Neural cell (in vitro differentiated cells): ENCODE measurements at regions not wholly inside any gene's neighbourhood (a gene's known extent, or its start where the extent isn't known, plus 50 kb on each side); places are given as distances from the start of the nearest gene placed in this dataset.
A peak's percentile ranks its signal among the peaks of the same experiment; 100 is the strongest.

Source experiments
- H2AFZ ChIP-seq: fragments of 200-600, 300-800 bp; sonication (generic), shearing (Covaris generic); 2 replicates; pipeline ENCODE4 v1.6.0; 2014; ENCODE audit warnings: low read depth, mild to moderate bottlenecking, antibody characterized with exemption, low read length, moderate library complexity
- H3F3A ChIP-seq: fragments of 200-600 bp; shearing (Covaris generic); 2 replicates; pipeline ENCODE4 v1.6.1; 2016; ENCODE audit warnings: mild to moderate bottlenecking, moderate library complexity, mixed read lengths, antibody characterized with exemption, low read length; ENCODE audit not compliant: insufficient read depth, poor library complexity, severe bottlenecking
- H3K27ac ChIP-seq: fragments of 200-600, 300-800 bp; sonication (generic), shearing (Covaris generic); 2 replicates; pipeline ENCODE4 v1.5.1; 2014; ENCODE audit warnings: mild to moderate bottlenecking, low read length, moderate library complexity
- H3K27me3 ChIP-seq: fragments of 300-800, 200-600 bp; sonication (generic), shearing (Covaris generic); 2 replicates; pipeline ENCODE4 v1.6.0; 2014; ENCODE audit warnings: mild to moderate bottlenecking, low read depth, low read length, moderate library complexity; ENCODE audit not compliant: insufficient read depth
- H3K36me3 ChIP-seq: fragments of 300-800, 200-600 bp; sonication (generic), shearing (Covaris generic); 2 replicates; pipeline ENCODE4 v1.5.1; 2014; ENCODE audit warnings: mild to moderate bottlenecking, antibody characterized with exemption, low read length, moderate library complexity; ENCODE audit not compliant: insufficient read depth
- H3K4me2 ChIP-seq: fragments of 300-800, 200-600 bp; sonication (generic), shearing (Covaris generic); 2 replicates; pipeline ENCODE4 v1.6.0; 2014; ENCODE audit warnings: mild to moderate bottlenecking, low read length
- H3K4me3 ChIP-seq: fragments of 300-800, 200-600 bp; sonication (generic), shearing (Covaris generic); 2 replicates; pipeline ENCODE4 v1.5.1; 2014; ENCODE audit warnings: mild to moderate bottlenecking, low read length, moderate library complexity
- H3K79me2 ChIP-seq: fragments of 200-600 bp; shearing (Covaris generic); replicated peaks from 2 replicates; pipeline ENCODE4 v1.6.0; 2014; ENCODE audit warnings: mild to moderate bottlenecking, low read length, moderate library complexity; ENCODE audit not compliant: insufficient read depth
- H3K9ac ChIP-seq: fragments of 300-800, 200-600 bp; sonication (generic), shearing (Covaris generic); 2 replicates; pipeline ENCODE4 v1.6.1; 2016; ENCODE audit warnings: mild to moderate bottlenecking, low read length, mixed read lengths
- H3K9me2 ChIP-seq: fragments of 200-600 bp; shearing (Covaris generic); 2 replicates; pipeline ENCODE4 v1.6.1; 2016; ENCODE audit warnings: mild to moderate bottlenecking, low read length, mixed read lengths; ENCODE audit not compliant: insufficient read depth
- H3K9me3 ChIP-seq: fragments of 200-600, 300-800 bp; sonication (generic), shearing (Covaris generic); 2 replicates; pipeline ENCODE4 v1.6.1; 2016; ENCODE audit warnings: mild to moderate bottlenecking, mixed run types, low read length, moderate library complexity, mixed read lengths
- H4K20me1 ChIP-seq: fragments of 200-600 bp; shearing (Covaris generic); 2 replicates; pipeline ENCODE4 v1.6.1; 2016; ENCODE audit warnings: mild to moderate bottlenecking, mixed run types; ENCODE audit not compliant: insufficient read depth
- EP300 ChIP-seq: fragments of 450-650 bp; conservative IDR thresholded peaks from 2 replicates; pipeline ENCODE4 v1.6.1; 2014; ENCODE audit warnings: antibody characterized with exemption, mild to moderate bottlenecking, moderate library complexity; ENCODE audit not compliant: poor library complexity, severe bottlenecking
- EZH2 ChIP-seq: fragments of 200-600, 300-800 bp; shearing (Covaris generic), sonication (generic); IDR thresholded peaks from 2 replicates; pipeline ENCODE4 v1.6.1; 2014; ENCODE audit warnings: antibody characterized with exemption, low read length, borderline replicate concordance, mild to moderate bottlenecking; ENCODE audit not compliant: insufficient read depth, poor library complexity, severe bottlenecking
- MXI1 ChIP-seq: fragments of 450-650 bp; conservative IDR thresholded peaks from 2 replicates; pipeline ENCODE4 v1.6.1; 2014; ENCODE audit warnings: antibody characterized with exemption, mild to moderate bottlenecking; ENCODE audit not compliant: poor library complexity, severe bottlenecking
- POLR2AphosphoS5 ChIP-seq: IDR thresholded peaks from 2 replicates; pipeline ENCODE4 v1.6.1; 2012
- RAD21 ChIP-seq: fragments of 450-650 bp; conservative IDR thresholded peaks from 2 replicates; pipeline ENCODE4 v1.6.1; 2014; ENCODE audit warnings: antibody characterized with exemption, mild to moderate bottlenecking, moderate library complexity
- SMC3 ChIP-seq: fragments of 450-650 bp; conservative IDR thresholded peaks from 2 replicates; pipeline ENCODE4 v1.6.1; 2014; ENCODE audit warnings: antibody characterized with exemption, mild to moderate bottlenecking, moderate library complexity; ENCODE audit not compliant: poor library complexity
- TAF1 ChIP-seq: IDR thresholded peaks from 2 replicates; pipeline ENCODE4 v1.6.1; 2012; ENCODE audit warnings: low read depth
- TF ChIP-seq, protein P1 (sequence below): fragments of 450-650 bp; IDR thresholded peaks from 2 replicates; pipeline ENCODE4 v1.5.1; 2014; ENCODE audit warnings: antibody characterized with exemption, mild to moderate bottlenecking, moderate library complexity; ENCODE audit not compliant: poor library complexity, severe bottlenecking
- TF ChIP-seq, protein P2 (sequence below): IDR thresholded peaks from 2 replicates; pipeline ENCODE4 v1.6.1; 2012; ENCODE audit warnings: borderline replicate concordance

GRCh38 chr2:41000906-41001305 is 549.0 kb upstream of the SLC8A1 start:
- H3K79me2 ChIP-seq = no peaks in the 10 kb centered on the region
- no peaks in the 10 kb centered on the region for H3K27me3 ChIP-seq
- no peak overlapping the region for H2AFZ ChIP-seq
- H3K9me2 ChIP-seq = no peaks in the 10 kb centered on the region
- no peak overlapping the region for H3K4me3 ChIP-seq
- no peak overlapping the region for H3K4me2 ChIP-seq
- peak overlapping the region; percentile 38 for H3K27ac ChIP-seq
- no peaks in the 10 kb centered on the region for H3F3A ChIP-seq
- no peaks in the 10 kb centered on the region for H4K20me1 ChIP-seq
- no peak for TF ChIP-seq RAD21
- no peak for TF ChIP-seq TAF1
- no peak for TF ChIP-seq SMC3
- TF ChIP-seq EP300 = no peak
- TF ChIP-seq, protein P1, sequence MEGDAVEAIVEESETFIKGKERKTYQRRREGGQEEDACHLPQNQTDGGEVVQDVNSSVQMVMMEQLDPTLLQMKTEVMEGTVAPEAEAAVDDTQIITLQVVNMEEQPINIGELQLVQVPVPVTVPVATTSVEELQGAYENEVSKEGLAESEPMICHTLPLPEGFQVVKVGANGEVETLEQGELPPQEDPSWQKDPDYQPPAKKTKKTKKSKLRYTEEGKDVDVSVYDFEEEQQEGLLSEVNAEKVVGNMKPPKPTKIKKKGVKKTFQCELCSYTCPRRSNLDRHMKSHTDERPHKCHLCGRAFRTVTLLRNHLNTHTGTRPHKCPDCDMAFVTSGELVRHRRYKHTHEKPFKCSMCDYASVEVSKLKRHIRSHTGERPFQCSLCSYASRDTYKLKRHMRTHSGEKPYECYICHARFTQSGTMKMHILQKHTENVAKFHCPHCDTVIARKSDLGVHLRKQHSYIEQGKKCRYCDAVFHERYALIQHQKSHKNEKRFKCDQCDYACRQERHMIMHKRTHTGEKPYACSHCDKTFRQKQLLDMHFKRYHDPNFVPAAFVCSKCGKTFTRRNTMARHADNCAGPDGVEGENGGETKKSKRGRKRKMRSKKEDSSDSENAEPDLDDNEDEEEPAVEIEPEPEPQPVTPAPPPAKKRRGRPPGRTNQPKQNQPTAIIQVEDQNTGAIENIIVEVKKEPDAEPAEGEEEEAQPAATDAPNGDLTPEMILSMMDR = no peak
- TF ChIP-seq, protein P2, sequence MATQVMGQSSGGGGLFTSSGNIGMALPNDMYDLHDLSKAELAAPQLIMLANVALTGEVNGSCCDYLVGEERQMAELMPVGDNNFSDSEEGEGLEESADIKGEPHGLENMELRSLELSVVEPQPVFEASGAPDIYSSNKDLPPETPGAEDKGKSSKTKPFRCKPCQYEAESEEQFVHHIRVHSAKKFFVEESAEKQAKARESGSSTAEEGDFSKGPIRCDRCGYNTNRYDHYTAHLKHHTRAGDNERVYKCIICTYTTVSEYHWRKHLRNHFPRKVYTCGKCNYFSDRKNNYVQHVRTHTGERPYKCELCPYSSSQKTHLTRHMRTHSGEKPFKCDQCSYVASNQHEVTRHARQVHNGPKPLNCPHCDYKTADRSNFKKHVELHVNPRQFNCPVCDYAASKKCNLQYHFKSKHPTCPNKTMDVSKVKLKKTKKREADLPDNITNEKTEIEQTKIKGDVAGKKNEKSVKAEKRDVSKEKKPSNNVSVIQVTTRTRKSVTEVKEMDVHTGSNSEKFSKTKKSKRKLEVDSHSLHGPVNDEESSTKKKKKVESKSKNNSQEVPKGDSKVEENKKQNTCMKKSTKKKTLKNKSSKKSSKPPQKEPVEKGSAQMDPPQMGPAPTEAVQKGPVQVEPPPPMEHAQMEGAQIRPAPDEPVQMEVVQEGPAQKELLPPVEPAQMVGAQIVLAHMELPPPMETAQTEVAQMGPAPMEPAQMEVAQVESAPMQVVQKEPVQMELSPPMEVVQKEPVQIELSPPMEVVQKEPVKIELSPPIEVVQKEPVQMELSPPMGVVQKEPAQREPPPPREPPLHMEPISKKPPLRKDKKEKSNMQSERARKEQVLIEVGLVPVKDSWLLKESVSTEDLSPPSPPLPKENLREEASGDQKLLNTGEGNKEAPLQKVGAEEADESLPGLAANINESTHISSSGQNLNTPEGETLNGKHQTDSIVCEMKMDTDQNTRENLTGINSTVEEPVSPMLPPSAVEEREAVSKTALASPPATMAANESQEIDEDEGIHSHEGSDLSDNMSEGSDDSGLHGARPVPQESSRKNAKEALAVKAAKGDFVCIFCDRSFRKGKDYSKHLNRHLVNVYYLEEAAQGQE = no peak
- no peak for TF ChIP-seq POLR2AphosphoS5
- no peaks in the 10 kb centered on the region for H3K36me3 ChIP-seq
- H3K9ac ChIP-seq = no peak overlapping the region
- no peaks in the 10 kb centered on the region for H3K9me3 ChIP-seq

DNA sequence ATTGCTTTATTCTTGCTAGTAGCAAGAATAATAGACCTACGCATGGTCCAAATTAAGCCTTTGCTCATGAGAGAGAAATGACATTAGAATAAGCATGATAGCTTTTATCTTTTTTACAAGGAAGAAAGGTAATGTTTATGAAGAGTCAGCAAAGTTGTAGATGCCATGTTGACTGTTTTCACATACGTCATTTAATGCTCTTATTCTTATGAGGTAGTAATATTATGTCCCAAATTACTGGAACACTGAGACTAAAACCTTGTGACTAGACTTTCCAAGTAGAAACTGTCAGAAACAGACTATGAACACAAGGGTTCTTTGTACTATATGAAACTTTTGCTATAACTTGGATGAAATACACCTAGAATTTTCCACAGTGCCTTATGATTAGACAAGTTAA is 552.8 kb upstream of the SLC8A1 start:
- TF ChIP-seq, protein P2 = no peak
- no peak for TF ChIP-seq RAD21
- TF ChIP-seq, protein P1 = no peak
- TF ChIP-seq EP300 = no peak
- TF ChIP-seq TAF1 = no peak
- no peak for TF ChIP-seq EZH2
- no peak for TF ChIP-seq MXI1
- TF ChIP-seq SMC3 = no peak
- no peak for TF ChIP-seq POLR2AphosphoS5
- no peak overlapping the region for H3K4me2 ChIP-seq
- H3K9me3 ChIP-seq = no peaks in the 10 kb centered on the region
- H3K27ac ChIP-seq = no peak overlapping the region
- no peaks in the 10 kb centered on the region for H3K36me3 ChIP-seq
- no peaks in the 10 kb centered on the region for H3K9me2 ChIP-seq
- no peaks in the 10 kb centered on the region for H3K27me3 ChIP-seq
- H4K20me1 ChIP-seq = no peaks in the 10 kb centered on the region
- no peak overlapping the region for H2AFZ ChIP-seq
- H3F3A ChIP-seq = no peaks in the 10 kb centered on the region
- H3K4me3 ChIP-seq = no peak overlapping the region
- H3K9ac ChIP-seq = no peak overlapping the region
- no peaks in the 10 kb centered on the region for H3K79me2 ChIP-seq
